ENCODE measurements at regions not wholly inside any gene's neighbourhood (a gene's known extent, or its start where the extent isn't known, plus 50 kb on each side); places are given as distances from the start of the nearest gene placed in this dataset.

- no peak for TF ChIP-seq BRCA1 (IDR thresholded peaks at IDR 0.05; ENCODE audit: low read depth, low read length)
- TF ChIP-seq FOSL1 (IDR thresholded peaks at IDR 0.05; ENCODE audit: insufficient read depth, low read depth, low read length), result no peak
- TF ChIP-seq EP300 (IDR thresholded peaks at IDR 0.05; ENCODE audit: borderline replicate concordance in 1 of 2, low read depth in 2 of 2, low read length in 2 of 2), result no peak
- no peak for TF ChIP-seq RAD21 (IDR thresholded peaks at IDR 0.05 in 1 of 2, conservative IDR thresholded peaks at IDR 0.05 in 1 of 2; ENCODE audit: low read depth in 2 of 2, low read length in 2 of 2)
- TF ChIP-seq NRF1 (IDR thresholded peaks at IDR 0.05; ENCODE audit: low read depth, low read length), result no peak
- no peak for TF ChIP-seq HDAC6 (IDR thresholded peaks at IDR 0.05; ENCODE audit: low read depth, low read length)
- no peak for TF ChIP-seq USF2 (IDR thresholded peaks at IDR 0.05; ENCODE audit: low read length)
- TF ChIP-seq JUND (IDR thresholded peaks at IDR 0.05; ENCODE audit: low read length), result no peak
- no peak for TF ChIP-seq SIN3A (conservative IDR thresholded peaks at IDR 0.05 in 1 of 2, IDR thresholded peaks at IDR 0.05 in 1 of 2; ENCODE audit: low read depth in 1 of 2, low read length in 2 of 2)
- TF ChIP-seq MAFK (IDR thresholded peaks at IDR 0.05; ENCODE audit: low read depth, low read length), result no peak
- no peak for TF ChIP-seq PHF8 (conservative IDR thresholded peaks at IDR 0.05; ENCODE audit: low read depth, low read length)
These were observed 74.0 kb upstream of the MAP3K4 start (continued) for GRCh38 chr6:160917572-160917971.
